ENCODE measurements at regions not wholly inside any gene's neighbourhood (a gene's known extent, or its start where the extent isn't known, plus 50 kb on each side); places are given as distances from the start of the nearest gene placed in this dataset.

GRCh38 chr4:64174247-64174882, 234.9 kb downstream of the TECRL start:
- TF ChIP-seq CTCF (IDR thresholded peaks at IDR 0.05), result no peak
- Histone ChIP-seq H3K4me3 (no peak overlapping the region), H3K27me3 (no peaks in the 10 kb centered on the region), H3K36me3 (no peaks in the 10 kb centered on the region), H3K27ac (no peak overlapping the region), H3K9me3 (no peaks in the 10 kb centered on the region), H3K4me1 (no peaks in the 10 kb centered on the region)
- intact Hi-C loops (cut with DNase I), result no loop called here
- DNase-seq (ENCODE audit: low spot score in 2 of 2), result no peak

GRCh38 chr4:64166365-64166764, 242.9 kb downstream of the TECRL start:
- no peaks in the 10 kb centered on the region for H3K4me1 ChIP-seq
- intact Hi-C loops (cut with DNase I), result no loop called here
- H3K9me3 ChIP-seq, result no peaks in the 10 kb centered on the region
- H3K36me3 ChIP-seq, result no peaks in the 10 kb centered on the region
- no peak for TF ChIP-seq CTCF (IDR thresholded peaks at IDR 0.05)
- H3K27me3 ChIP-seq, result no peaks in the 10 kb centered on the region
- H3K4me3 ChIP-seq, result no peak overlapping the region
- H3K27ac ChIP-seq, result no peak overlapping the region
- no peak for DNase-seq (ENCODE audit: low spot score in 2 of 2)

GRCh38 chr4:64158648-64159326, 250.5 kb downstream of the TECRL start:
- no peaks in the 10 kb centered on the region for H3K27me3 ChIP-seq
- H3K36me3 ChIP-seq, result no peaks in the 10 kb centered on the region
- no peaks in the 10 kb centered on the region for H3K4me1 ChIP-seq
- no peaks in the 10 kb centered on the region for H3K9me3 ChIP-seq
- no peak for DNase-seq (ENCODE audit: low spot score in 2 of 2)
- no peak overlapping the region for H3K27ac ChIP-seq
- intact Hi-C loops (cut with DNase I), result loop anchor here (5.0 kb wide), 1 partner anchor 379 kb away; no protein-coding TSS in a partner anchor
- peak in 2 of 3 experiments; percentile 25 to 55 for TF ChIP-seq CTCF (IDR thresholded peaks at IDR 0.05)
- no peak overlapping the region for H3K4me3 ChIP-seq

- Histone ChIP-seq H3K4me1 (no peaks in the 10 kb centered on the region), H3K27me3 (no peaks in the 10 kb centered on the region), H3K4me3 (no peak overlapping the region), H3K27ac (no peak overlapping the region), H3K36me3 (no peaks in the 10 kb centered on the region), H3K9me3 (no peaks in the 10 kb centered on the region)
- DNase-seq (ENCODE audit: low spot score in 2 of 2), result no peak
- intact Hi-C loops (cut with DNase I), result loop anchor here (5.0 kb wide), 1 partner anchor 380 kb away; no protein-coding TSS in a partner anchor
- TF ChIP-seq CTCF (IDR thresholded peaks at IDR 0.05), result no peak
Measured at GRCh38 chr4:64157397-64157796, 251.9 kb downstream of the TECRL start.

- TF ChIP-seq CTCF (IDR thresholded peaks at IDR 0.05), result no peak
- H3K27me3 ChIP-seq, result no peaks in the 10 kb centered on the region
- intact Hi-C loops (cut with DNase I), result loop anchor here (5.0 kb wide), 1 partner anchor 381 kb away; no protein-coding TSS in a partner anchor
- H3K9me3 ChIP-seq, result no peaks in the 10 kb centered on the region
- no peaks in the 10 kb centered on the region for H3K36me3 ChIP-seq
- no peaks in the 10 kb centered on the region for H3K4me1 ChIP-seq
- no peak overlapping the region for H3K4me3 ChIP-seq
- DNase-seq (ENCODE audit: low spot score in 2 of 2), result no peak
- no peak overlapping the region for H3K27ac ChIP-seq
Measured at GRCh38 chr4:64156253-64156652, 253.0 kb downstream of the TECRL start.
